ENCODE measurements at regions not wholly inside any gene's neighbourhood (a gene's known extent, or its start where the extent isn't known, plus 50 kb on each side); places are given as distances from the start of the nearest gene placed in this dataset.
"Not testable (repeated sequence)": the region's sequence is repeated elsewhere in the genome, so short reads cannot be mapped to it uniquely, and the experiment has no call there.

GRCh38 chr1:116185161-116185701 is 74.0 kb downstream of the MAB21L3 start:
- no peak for DNase-seq

DNA sequence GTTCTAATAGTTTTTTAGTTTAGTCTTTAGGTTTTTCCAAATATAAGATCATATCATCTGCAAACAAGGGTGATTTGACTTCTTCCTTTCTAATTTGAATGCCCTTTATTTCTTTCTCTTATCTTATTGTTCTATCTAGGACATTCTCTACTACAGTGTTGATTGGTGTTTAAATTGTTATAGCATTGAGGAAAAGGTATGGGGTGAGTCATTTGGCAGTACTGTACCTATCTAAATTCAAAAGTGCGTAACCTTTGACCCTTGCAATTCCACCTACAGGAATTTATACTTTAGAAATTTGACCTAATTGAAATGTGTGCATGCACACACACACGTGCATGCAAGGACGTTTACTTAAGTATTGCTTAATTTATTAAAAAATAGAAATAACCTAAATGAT is 78.3 kb downstream of the MAB21L3 start:
- no peak for DNase-seq

DNA sequence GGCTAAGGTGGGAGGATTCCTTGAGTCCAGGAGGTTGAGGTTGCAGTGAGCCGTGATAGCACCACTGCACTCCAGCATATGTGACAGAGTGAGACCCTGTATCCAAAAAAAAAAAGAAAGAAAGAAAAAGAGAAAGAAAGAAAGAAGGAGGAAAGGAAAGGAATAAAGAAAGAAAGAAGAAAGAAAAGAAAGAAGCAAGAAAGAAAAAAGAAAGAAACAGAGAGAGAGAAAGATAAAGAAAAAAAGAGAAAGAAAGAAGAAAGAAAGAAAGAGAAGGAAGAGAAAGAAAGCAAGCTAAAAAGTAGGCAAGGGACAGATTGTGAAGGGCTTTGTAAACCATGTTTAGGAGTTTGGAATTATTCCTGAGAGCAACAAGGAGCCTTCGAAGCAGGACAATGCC is 80.1 kb downstream of the MAB21L3 start:
- no peak for DNase-seq

GRCh38 chr1:116193768-116194167 is 82.6 kb downstream of the MAB21L3 start:
- no peak for DNase-seq

DNA sequence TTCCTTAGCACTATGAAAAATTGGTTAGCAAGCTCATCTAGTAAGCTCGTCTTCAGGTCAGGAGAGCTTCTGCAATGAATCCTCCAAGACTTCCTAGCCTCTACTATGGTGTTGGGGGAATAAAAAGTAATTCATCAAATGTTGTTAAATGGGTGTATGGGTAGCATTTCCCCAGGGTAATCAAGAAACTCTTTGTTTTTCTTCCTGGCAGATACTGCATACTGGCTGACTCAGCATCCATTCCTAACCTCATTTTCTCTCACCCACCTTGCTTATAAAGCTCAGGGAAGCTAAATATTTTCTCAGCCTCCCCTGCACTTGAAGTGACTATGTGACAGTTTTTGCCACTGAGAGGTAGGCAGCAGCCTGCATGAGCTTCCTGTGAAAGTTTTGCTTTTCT is 83.4 kb downstream of the MAB21L3 start:
- no peak for DNase-seq

DNA sequence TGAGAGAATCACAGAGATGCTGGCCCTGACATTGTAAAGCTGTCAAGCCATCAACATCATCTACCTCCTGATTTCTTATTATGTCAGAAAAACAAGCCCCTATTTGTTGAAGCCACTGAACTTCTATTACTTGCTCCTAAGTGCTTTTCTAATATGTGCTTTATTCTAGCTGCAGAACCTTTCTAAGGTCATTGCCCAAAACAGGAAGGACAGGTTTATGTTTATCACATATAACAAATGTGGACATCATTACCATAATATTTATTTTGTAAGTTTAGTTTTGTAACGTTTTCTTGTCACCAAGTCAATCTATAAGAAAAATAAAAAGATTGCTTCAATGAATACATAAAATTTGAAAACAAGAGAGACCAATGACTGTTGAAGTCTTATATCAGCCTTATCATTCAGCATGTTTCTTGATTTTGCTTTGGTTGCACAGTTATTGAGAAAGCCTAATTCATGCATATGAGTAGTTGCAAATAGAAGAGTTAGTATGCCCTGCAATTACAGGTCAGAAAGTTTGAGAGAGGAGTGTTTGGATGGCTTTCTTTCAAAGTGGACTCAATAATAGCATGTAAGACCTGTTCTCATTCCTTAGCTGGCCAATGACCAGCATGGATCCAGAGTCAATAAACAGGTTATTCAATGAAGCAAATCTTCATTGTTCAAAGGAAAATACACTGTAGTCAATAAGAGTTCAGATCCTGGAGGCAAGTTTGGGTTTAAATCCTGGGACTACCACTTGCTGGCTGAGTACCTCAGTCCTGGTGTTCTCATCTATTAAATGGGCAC is 84.1 kb downstream of the MAB21L3 start:
- DNase-seq: no peak

- DNase-seq: not testable (repeated sequence)
These were observed 89.1 kb downstream of the MAB21L3 start for GRCh38 chr1:116200343-116200742.

DNA sequence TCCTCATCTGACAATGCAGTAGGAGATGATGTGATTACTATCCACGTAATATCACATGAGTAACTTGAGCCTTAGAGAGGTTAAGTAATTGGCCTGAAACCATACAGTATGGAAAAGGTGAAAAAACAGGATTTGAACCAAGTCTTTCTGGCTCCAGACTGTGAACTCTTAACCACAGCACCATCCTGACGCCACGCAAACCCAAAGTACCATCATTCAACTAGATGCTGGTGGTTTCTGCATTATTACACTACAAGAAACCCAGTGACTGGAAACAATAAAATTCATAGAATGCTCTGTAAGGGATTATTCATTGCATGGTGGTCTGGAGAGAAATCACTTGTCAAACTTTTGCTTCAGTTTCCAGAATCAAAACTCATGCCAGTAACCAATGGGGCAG is 90.7 kb downstream of the MAB21L3 start:
- no peak for DNase-seq

- no peak for DNase-seq
These were observed 92.1 kb downstream of the MAB21L3 start for GRCh38 chr1:116203181-116203723.

GRCh38 chr1:116203920-116204319 is 92.7 kb downstream of the MAB21L3 start:
- no peak for DNase-seq

GRCh38 chr1:116205941-116206679 is 94.9 kb downstream of the MAB21L3 start:
- no peak for DNase-seq

- DNase-seq: no peak
These were observed 96.0 kb downstream of the MAB21L3 start for GRCh38 chr1:116207126-116207735.

GRCh38 chr1:116208136-116208535 is 96.9 kb downstream of the MAB21L3 start:
- no peak for DNase-seq

DNA sequence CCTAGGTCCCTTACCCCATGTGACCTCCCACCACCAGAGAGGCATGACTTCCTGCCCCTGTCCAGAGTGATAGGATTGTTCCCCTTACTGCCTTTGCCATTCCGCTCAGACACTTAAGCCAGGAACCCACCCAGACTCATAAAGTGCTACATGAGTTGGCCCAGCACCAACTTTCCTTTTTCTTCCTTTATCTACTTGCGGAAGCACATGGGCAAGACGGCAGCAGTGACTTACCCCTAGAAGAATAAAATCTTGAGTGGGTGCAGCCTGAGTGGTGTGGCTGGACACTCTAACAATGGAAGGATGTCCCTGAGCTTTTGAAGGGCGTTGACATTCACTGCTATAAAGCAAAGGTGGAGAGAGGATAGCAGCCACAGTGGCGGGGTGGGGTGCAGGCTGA is 100.1 kb downstream of the MAB21L3 start:
- DNase-seq: no peak

GRCh38 chr1:116218922-116219321 is 107.7 kb downstream of the MAB21L3 start:
- DNase-seq: no peak

DNA sequence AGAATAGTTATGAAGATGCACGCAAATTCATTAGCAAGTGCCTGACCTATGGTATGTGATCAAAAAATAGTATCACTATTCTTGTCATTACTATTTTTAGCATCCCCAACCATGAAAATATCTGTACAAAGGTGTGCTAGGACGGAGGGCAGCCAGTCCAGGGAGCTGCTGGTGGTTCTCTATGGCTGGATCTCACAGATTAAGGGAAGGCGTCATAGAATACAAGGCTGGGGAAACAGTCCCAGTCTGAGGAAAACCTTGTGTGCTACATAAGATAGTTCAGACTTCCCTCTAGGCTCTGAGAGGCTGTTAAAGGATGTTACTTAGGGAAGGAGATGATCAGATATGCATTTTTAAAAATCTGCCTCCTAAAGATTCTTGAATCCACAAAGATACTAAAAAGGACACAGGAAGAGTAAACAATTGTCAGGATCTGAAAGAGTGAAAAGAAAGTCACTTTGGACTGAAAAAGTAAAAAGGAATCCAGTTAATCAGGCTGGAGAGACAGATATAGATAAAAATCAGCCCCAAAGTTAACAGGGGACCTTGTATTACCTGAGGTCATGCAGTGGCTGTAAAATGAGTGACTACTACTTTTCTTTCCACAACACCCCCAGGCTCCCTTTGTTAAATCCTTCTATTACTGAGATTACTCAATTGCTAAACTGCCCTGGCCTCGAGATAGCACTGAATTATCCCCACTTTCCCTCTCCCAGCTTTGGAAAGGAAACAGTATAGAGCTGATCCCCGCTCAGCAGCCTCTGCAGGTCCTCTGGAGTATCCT is 108.6 kb downstream of the MAB21L3 start:
- no peak for DNase-seq

DNA sequence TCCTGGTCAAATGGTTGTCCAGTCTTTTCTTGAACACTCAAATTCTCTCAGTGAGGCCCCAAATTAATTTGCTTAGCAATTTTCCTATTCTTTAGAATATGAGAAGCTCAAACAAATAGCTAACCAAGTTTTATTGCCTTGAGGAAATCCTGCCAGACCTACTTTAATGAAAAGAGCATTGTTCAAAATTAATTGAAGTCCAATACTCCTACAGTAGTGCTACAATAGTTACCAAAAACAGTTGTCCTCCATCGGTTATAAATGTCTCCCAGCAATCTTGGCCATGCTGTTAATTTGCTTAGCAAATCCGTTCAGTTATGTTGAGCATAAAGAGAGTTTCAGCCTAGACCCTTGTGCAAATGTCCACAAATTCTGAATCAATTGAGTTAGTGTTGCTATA is 112.9 kb downstream of the MAB21L3 start:
- no peak for DNase-seq

- no peak for DNase-seq
These were observed 113.4 kb downstream of the MAB21L3 start for GRCh38 chr1:116224561-116224960.

DNA sequence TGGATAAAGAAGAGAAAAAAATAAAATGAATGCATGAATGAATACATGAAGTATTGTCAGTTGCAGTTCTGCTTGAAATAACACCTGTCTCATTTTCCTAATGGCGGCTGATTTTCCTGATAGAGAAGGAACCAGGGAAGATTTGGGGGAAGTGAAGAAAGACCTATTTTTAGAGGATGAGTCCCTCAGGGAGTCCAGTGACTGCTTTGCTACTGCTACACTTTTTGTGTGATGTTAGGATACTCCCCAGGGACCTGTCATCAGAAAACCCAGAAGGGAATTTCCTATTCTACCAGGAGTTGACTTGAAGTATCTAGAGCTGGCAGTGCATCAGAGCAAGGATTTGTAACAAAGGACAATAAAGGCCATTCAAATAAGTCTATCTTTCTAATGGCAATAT is 114.8 kb downstream of the MAB21L3 start:
- DNase-seq: no peak

- no peak for DNase-seq
These were observed 117.3 kb downstream of the MAB21L3 start for GRCh38 chr1:116228511-116228910.

DNA sequence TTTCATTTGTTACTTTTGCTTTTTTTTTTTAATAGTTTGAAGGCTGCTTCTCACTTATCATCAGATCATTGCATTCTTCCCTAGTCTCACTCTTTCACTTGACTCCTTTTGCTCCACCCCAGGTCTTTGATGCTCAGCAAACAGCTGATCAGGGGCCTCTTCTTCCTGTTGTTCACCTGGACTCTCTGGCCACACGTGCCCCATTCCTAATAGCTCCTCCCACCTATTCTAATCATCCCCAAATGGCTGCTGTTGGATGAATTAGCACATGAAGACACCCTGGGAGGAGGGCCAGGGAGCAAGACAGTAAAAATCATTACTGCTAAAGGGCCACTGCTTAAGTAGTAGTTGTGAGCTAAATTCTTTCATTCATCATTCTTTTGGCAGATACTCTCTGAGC is 119.5 kb downstream of the MAB21L3 start:
- DNase-seq: no peak

DNA sequence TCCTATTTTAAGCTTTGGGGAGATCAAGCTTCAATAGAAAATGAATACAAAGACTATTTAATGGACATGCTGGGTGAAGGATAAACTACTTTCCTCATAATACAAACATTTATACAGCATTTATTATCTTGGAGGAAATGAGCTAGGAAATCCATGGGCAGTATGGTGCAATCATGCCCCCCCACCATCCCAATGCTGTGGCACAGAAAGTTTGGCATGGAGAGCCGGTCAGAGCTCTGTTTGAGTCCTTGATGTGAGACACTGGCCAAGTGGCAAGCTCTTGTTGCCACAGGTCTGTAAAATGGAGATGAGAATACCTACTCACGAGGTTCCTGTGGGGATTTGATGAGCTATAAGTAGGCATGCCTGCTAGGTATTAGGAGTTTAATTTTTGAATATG is 120.6 kb downstream of the MAB21L3 start:
- DNase-seq: no peak

All from hematopoietic multipotent progenitor cell treated with erythropoietin and hydrocortisone succinate and interleukin-3 and kit ligand, for 8 days (in vitro differentiated cells).